ENCODE measurements at regions not wholly inside any gene's neighbourhood (a gene's known extent, or its start where the extent isn't known, plus 50 kb on each side); places are given as distances from the start of the nearest gene placed in this dataset.

DNA sequence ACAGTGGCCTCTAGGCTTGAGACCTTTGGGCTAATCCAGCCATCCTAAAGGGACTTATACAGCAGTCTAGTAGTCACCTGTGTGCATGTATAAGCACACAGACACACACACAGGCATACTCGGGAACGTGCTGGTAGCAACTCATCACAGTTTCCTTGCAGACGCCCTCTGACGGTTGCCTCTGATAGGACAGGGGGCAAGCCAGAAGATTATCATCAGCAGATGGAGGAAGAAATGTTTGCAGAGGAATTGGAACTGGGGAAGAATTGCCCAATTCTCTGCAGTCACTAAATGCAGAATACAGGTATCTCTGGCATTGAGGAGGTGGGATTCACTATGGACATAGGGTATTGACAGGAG, 222.2 kb downstream of the C1orf94 start:
- peaks cover 1% of the 10 kb centered on the region for H3K9me3 Mint-ChIP-seq
- H3K27me3 Mint-ChIP-seq (ENCODE audit: low read depth) = peaks cover 6% of the 10 kb centered on the region
- H3K27ac Mint-ChIP-seq = no peak overlapping the region
- no peaks in the 10 kb centered on the region for H3K4me1 Mint-ChIP-seq
- H3K4me3 Mint-ChIP-seq = no peak overlapping the region
- TF ChIP-seq, protein P1, sequence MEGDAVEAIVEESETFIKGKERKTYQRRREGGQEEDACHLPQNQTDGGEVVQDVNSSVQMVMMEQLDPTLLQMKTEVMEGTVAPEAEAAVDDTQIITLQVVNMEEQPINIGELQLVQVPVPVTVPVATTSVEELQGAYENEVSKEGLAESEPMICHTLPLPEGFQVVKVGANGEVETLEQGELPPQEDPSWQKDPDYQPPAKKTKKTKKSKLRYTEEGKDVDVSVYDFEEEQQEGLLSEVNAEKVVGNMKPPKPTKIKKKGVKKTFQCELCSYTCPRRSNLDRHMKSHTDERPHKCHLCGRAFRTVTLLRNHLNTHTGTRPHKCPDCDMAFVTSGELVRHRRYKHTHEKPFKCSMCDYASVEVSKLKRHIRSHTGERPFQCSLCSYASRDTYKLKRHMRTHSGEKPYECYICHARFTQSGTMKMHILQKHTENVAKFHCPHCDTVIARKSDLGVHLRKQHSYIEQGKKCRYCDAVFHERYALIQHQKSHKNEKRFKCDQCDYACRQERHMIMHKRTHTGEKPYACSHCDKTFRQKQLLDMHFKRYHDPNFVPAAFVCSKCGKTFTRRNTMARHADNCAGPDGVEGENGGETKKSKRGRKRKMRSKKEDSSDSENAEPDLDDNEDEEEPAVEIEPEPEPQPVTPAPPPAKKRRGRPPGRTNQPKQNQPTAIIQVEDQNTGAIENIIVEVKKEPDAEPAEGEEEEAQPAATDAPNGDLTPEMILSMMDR (IDR thresholded peaks at IDR 0.05; ENCODE audit: unreplicated experiment) = no peak
- H3K36me3 Mint-ChIP-seq = no peaks in the 10 kb centered on the region
- DNase-seq (ENCODE audit: low spot score in 2 of 2, unreplicated experiment in 2 of 2) = no peak

DNA sequence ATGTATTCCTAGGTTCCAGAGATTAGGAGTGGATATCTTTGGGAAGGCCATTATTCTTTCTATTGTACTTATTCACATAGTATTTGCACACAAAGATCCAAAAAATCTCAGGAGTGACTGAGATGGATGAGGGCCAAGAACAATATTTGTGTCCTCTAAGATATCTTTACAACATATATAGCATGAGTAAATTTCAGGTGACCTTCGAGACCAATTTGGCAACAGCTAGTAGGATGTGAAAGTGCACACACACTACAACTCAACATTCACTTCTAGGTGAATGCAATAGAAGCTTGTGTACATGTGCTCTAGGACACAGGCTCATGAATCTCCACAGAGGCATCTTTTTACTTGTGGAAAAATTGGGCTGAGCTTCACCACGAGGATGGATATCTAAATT, 224.0 kb downstream of the C1orf94 start:
- peaks cover 6% of the 10 kb centered on the region for H3K27me3 Mint-ChIP-seq (ENCODE audit: low read depth)
- DNase-seq (ENCODE audit: low spot score in 2 of 2, unreplicated experiment in 2 of 2) = no peak
- no peaks in the 10 kb centered on the region for H3K36me3 Mint-ChIP-seq
- TF ChIP-seq, protein P1 (IDR thresholded peaks at IDR 0.05; ENCODE audit: unreplicated experiment) = no peak
- no peak overlapping the region for H3K27ac Mint-ChIP-seq
- H3K4me3 Mint-ChIP-seq = no peak overlapping the region
- peaks cover 8% of the 10 kb centered on the region for H3K9me3 Mint-ChIP-seq
- no peaks in the 10 kb centered on the region for H3K4me1 Mint-ChIP-seq

DNA sequence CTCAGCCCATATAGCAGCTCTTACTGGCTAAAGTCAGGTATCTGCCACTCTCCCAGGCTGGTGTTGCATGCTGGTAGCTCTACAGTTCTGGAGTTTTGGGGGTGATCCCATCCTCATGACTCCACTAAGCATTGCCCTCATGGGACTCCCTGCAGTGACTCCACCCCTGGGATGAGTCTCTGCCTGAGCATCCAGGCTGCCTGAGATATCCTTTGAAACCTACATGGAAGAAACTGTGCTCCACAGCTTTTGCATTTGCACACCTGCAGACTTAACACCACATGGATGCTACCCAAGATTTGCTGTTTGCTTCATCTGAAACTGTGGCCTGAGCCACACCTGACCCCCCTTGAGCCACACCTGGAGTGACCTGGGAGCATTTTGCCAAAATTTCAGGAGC, 226.4 kb downstream of the C1orf94 start:
- Mint-ChIP-seq H3K4me3 (no peak overlapping the region), H3K27me3 (ENCODE audit: low read depth) (peaks cover 6% of the 10 kb centered on the region), H3K27ac (no peak overlapping the region), H3K36me3 (no peaks in the 10 kb centered on the region), H3K4me1 (peaks cover 9% of the 10 kb centered on the region), H3K9me3 (peaks cover 8% of the 10 kb centered on the region)
- DNase-seq (ENCODE audit: low spot score in 2 of 2, unreplicated experiment in 2 of 2) = no peak
- TF ChIP-seq, protein P1 (IDR thresholded peaks at IDR 0.05; ENCODE audit: unreplicated experiment) = no peak

DNA sequence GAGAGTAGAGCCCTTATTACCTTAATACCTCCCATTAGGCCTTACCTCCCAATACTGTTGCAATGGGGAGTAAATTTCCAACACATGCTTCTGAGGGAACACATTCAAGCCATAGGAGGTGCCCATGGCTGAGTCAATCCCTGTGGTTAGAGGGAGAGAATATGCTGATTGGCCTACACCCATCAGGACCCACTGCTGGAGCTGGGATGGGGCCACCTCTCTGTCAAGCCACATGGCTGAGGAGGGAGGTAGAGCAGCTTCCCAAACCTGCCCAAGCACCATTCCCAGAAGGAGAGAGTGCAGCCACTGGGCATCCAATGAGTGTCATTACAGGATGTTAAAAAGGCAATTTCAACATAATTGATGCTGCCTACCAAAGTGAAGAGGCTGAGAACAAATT, 228.1 kb downstream of the C1orf94 start:
- H3K4me3 Mint-ChIP-seq = no peak overlapping the region
- no peak for DNase-seq (ENCODE audit: low spot score in 2 of 2, unreplicated experiment in 2 of 2)
- TF ChIP-seq, protein P1 (IDR thresholded peaks at IDR 0.05; ENCODE audit: unreplicated experiment) = no peak
- peaks cover 9% of the 10 kb centered on the region for H3K27me3 Mint-ChIP-seq (ENCODE audit: low read depth)
- no peaks in the 10 kb centered on the region for H3K36me3 Mint-ChIP-seq
- H3K4me1 Mint-ChIP-seq = peaks cover 9% of the 10 kb centered on the region
- H3K27ac Mint-ChIP-seq = no peak overlapping the region
- peaks cover 12% of the 10 kb centered on the region for H3K9me3 Mint-ChIP-seq

DNA sequence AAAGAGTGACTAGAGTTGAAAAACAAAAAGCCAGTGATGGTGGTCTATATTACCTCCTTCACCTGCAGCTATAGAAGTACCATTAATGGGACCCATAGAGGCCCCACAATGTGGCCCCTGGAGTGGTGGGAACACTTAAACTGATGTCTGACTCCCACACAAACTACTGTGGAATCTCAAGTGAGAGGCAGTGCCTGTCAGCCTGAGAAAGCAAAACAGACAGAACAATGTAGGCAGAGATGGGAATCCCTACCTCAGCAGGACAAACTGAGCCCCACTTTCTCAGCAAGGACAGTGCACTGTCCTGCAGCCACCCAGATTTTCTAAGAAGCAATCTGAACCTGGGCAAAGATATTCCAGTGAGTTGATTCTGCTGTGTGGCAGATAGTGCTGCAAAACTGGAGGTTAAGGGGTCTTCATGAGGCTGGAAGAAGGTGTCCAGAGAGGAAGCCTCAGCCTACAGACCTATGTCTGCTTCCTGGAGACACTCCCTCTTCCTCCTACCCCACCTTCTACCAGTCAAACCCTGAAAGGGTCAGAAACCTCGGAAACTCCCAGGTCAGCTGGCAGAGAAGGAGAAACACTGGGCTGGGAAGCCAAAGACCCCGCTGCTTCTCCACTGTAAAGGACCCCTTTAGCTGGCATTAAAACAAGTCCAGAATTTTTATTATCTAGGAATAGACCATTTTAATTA, 228.7 kb downstream of the C1orf94 start:
- no peak for DNase-seq (ENCODE audit: low spot score in 2 of 2, unreplicated experiment in 2 of 2)
- peaks cover 4% of the 10 kb centered on the region for H3K27me3 Mint-ChIP-seq (ENCODE audit: low read depth)
- no peaks in the 10 kb centered on the region for H3K36me3 Mint-ChIP-seq
- H3K4me1 Mint-ChIP-seq = peaks cover 9% of the 10 kb centered on the region
- H3K9me3 Mint-ChIP-seq = peaks cover 12% of the 10 kb centered on the region
- TF ChIP-seq, protein P1 (IDR thresholded peaks at IDR 0.05; ENCODE audit: unreplicated experiment) = no peak
- H3K27ac Mint-ChIP-seq = no peak overlapping the region
- no peak overlapping the region for H3K4me3 Mint-ChIP-seq

DNA sequence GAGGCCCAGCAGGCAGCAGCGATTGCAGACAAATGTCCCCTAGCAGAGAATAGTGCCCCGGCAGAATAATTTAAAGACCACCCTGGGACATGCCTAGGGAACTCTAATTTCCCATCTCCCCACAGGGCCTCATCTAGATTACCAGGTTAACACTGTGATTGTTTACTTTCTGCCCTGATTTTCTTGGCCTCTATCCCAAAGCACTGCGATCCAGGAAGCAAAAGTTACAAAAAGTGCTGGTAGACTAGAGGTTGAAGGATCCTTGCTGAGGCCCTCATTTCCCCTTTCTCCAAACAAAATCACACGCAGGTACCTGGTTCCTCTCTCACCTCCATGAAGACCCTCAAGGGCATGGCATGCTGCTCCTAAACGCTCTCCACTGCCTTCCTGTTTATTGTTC, 229.7 kb downstream of the C1orf94 start:
- Mint-ChIP-seq H3K4me3 (no peak overlapping the region), H3K27ac (no peak overlapping the region), H3K9me3 (peaks cover 12% of the 10 kb centered on the region), H3K4me1 (peaks cover 9% of the 10 kb centered on the region), H3K36me3 (no peaks in the 10 kb centered on the region), H3K27me3 (ENCODE audit: low read depth) (peaks cover 8% of the 10 kb centered on the region)
- TF ChIP-seq, protein P1 (IDR thresholded peaks at IDR 0.05; ENCODE audit: unreplicated experiment) = no peak
- no peak for DNase-seq (ENCODE audit: low spot score in 2 of 2, unreplicated experiment in 2 of 2)

Measured in mesothelial cell of epicardium (in vitro differentiated cells).